GM23338 (cell line): ENCODE measurements at regions not wholly inside any gene's neighbourhood (a gene's known extent, or its start where the extent isn't known, plus 50 kb on each side); places are given as distances from the start of the nearest gene placed in this dataset.

Experiments
- EZH2 ChIP-seq: fragments of 200-600 bp; sonication (generic); IDR thresholded peaks from one replicate; pipeline ENCODE4 v1.8.0; 2017; ENCODE audit warnings: antibody characterized with exemption, mild to moderate bottlenecking, low read depth; ENCODE audit not compliant: unreplicated experiment
- EZH2phosphoT487 ChIP-seq: fragments of 200-600 bp; sonication (generic); IDR thresholded peaks from one replicate; pipeline ENCODE4 v1.8.1; 2018; ENCODE audit warnings: antibody characterized with exemption; ENCODE audit not compliant: unreplicated experiment
- POLR2AphosphoS5 ChIP-seq: IDR thresholded peaks from 2 replicates; pipeline ENCODE4 v1.6.1; 2016; ENCODE audit warnings: antibody characterized with exemption, low read depth
- REST ChIP-seq: IDR thresholded peaks from one replicate; pipeline ENCODE4 v1.6.1; 2018; ENCODE audit warnings: antibody characterized with exemption; ENCODE audit not compliant: unreplicated experiment
- ZNF331 ChIP-seq: fragments of 250-450 bp; sonication (Bioruptor Pico); IDR thresholded peaks from 2 replicates; pipeline ENCODE4 v1.5.0; 2020; ENCODE audit warnings: low read depth, mild to moderate bottlenecking, moderate library complexity
- TF ChIP-seq, protein P1 (sequence below), 2 experiments: fragments of 200-600 bp in 1 of 2; sonication (generic) in 1 of 2; conservative IDR thresholded peaks; 2 replicates each; pipeline versions ENCODE4 v1.5.1 to v1.6.1; 2016 to 2017; ENCODE audit warnings: antibody characterized with exemption in 2 of 2, low read depth in 2 of 2, mild to moderate bottlenecking in 2 of 2, moderate library complexity in 1 of 2

GRCh38 chr20:52321396-52321795 is 129.8 kb upstream of the ZFP64 start:
- TF ChIP-seq, protein P1, sequence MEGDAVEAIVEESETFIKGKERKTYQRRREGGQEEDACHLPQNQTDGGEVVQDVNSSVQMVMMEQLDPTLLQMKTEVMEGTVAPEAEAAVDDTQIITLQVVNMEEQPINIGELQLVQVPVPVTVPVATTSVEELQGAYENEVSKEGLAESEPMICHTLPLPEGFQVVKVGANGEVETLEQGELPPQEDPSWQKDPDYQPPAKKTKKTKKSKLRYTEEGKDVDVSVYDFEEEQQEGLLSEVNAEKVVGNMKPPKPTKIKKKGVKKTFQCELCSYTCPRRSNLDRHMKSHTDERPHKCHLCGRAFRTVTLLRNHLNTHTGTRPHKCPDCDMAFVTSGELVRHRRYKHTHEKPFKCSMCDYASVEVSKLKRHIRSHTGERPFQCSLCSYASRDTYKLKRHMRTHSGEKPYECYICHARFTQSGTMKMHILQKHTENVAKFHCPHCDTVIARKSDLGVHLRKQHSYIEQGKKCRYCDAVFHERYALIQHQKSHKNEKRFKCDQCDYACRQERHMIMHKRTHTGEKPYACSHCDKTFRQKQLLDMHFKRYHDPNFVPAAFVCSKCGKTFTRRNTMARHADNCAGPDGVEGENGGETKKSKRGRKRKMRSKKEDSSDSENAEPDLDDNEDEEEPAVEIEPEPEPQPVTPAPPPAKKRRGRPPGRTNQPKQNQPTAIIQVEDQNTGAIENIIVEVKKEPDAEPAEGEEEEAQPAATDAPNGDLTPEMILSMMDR (conservative IDR thresholded peaks at IDR 0.05; ENCODE audit: low read depth in 2 of 2) = no peak
- TF ChIP-seq EZH2phosphoT487 (no peak), EZH2 (no peak), POLR2AphosphoS5 (no peak), REST (no peak), ZNF331 (no peak)
